GM12878 (cell line): ENCODE measurements at regions not wholly inside any gene's neighbourhood (a gene's known extent, or its start where the extent isn't known, plus 50 kb on each side); places are given as distances from the start of the nearest gene placed in this dataset.

Source experiments
- ATAC-seq: fragments of 200-7000 bp; cut with Tn5 transposase; 3 replicates; pipeline ENCODE4 v1.9.1; 2020; ENCODE audit warnings: mild to moderate bottlenecking, moderate library complexity
- BruUV-seq: library from RNA; stranded (reverse); fragments of 400-500 nt; replicated peaks from 2 replicates; lab custom pipeline; 2021; lab: Mats Ljungman, UMichigan
- CTCF ChIA-PET: fragments of 300-600 bp; sonication (Branson Sonifier 250); formaldehyde crosslinking; extraction: SDS; loops from one replicate; lab custom pipeline; 2021; ENCODE audit warnings: inconsistent platforms; lab: Yijun Ruan, JAX
- POLR2A ChIA-PET: fragments of 350-600 bp; formaldehyde crosslinking; extraction: SDS; loops from one replicate; lab custom pipeline; 2021; ENCODE audit warnings: inconsistent platforms; lab: Charles Lee
- RAD21 ChIA-PET: fragments of 300-600 bp; sonication (Branson Sonifier 250); formaldehyde crosslinking; loops from one replicate; lab custom pipeline; 2023; ENCODE audit warnings: antibody characterized with exemption; ENCODE audit not compliant: unreplicated experiment; lab: Charles Lee
- SMC1A ChIA-PET: fragments of 300-600 bp; sonication (Branson Sonifier 250); formaldehyde crosslinking; loops from one replicate; lab custom pipeline; 2023; ENCODE audit not compliant: unreplicated experiment, uncharacterized antibody; lab: Charles Lee
- DNase-seq: peaks from one replicate; pipeline ENCODE4 v3.0.0-alpha.2; 2011; ENCODE audit warnings: low read depth, low spot score
- FAIRE-seq: peaks from 3 replicates; lab custom pipeline; 2011; peaks lifted over from hg19 to GRCh38; lab: Jason Lieb, UNC
- H2AFZ ChIP-seq: 2 replicates; pipeline ENCODE4 v1.6.0; 2011; ENCODE audit warnings: low read depth, low read length, control low read depth; ENCODE audit not compliant: control insufficient read depth
- H3K27ac ChIP-seq: 2 replicates; pipeline ENCODE4 v1.5.1; 2011; ENCODE audit warnings: control low read depth; ENCODE audit not compliant: control insufficient read depth, insufficient read depth
- H3K27me3 ChIP-seq, 2 experiments: replicated peaks in 1 of 2; 2 replicates each; pipeline versions ENCODE4 v1.6.0 to v1.6.1; 2011; ENCODE audit warnings: low read length in 1 of 2; ENCODE audit not compliant: control insufficient read depth in 2 of 2, insufficient read depth in 2 of 2
- H3K36me3 ChIP-seq, 2 experiments: 2 replicates each; pipeline ENCODE4 v1.5.1; 2011; ENCODE audit warnings: low read length in 1 of 2; ENCODE audit not compliant: control insufficient read depth in 2 of 2, insufficient read depth in 2 of 2
- H3K4me1 ChIP-seq: 2 replicates; pipeline ENCODE4 v1.6.1; 2011; ENCODE audit warnings: mild to moderate bottlenecking, low read length, moderate library complexity, mixed read lengths; ENCODE audit not compliant: control insufficient read depth, insufficient read depth
- H3K4me2 ChIP-seq: 2 replicates; pipeline ENCODE4 v1.6.0; 2011; ENCODE audit warnings: control low read depth; ENCODE audit not compliant: control insufficient read depth, insufficient read depth
- H3K4me3 ChIP-seq: fragments of 200-600 bp; sonication (generic); 2 replicates; pipeline ENCODE4 v1.5.1; 2016
- H3K79me2 ChIP-seq: 2 replicates; pipeline ENCODE4 v1.6.0; 2011; ENCODE audit warnings: low read length; ENCODE audit not compliant: control insufficient read depth, insufficient read depth
- H3K9ac ChIP-seq: 2 replicates; pipeline ENCODE4 v1.8.0; 2011; ENCODE audit warnings: low read length, control low read depth, mixed read lengths; ENCODE audit not compliant: control insufficient read depth, insufficient read depth
- H3K9me3 ChIP-seq: replicated peaks from 3 replicates; pipeline ENCODE4 v1.5.1; 2011; ENCODE audit warnings: mild to moderate bottlenecking, low read length; ENCODE audit not compliant: control insufficient read depth, insufficient read depth
- H4K20me1 ChIP-seq: 2 replicates; pipeline ENCODE4 v1.6.0; 2011; ENCODE audit not compliant: control insufficient read depth, insufficient read depth
- CBX3 ChIP-seq: fragments of 200-600 bp; sonication (generic); IDR thresholded peaks from 2 replicates; pipeline ENCODE4 v1.6.1; 2016; ENCODE audit warnings: low read depth, borderline replicate concordance
- EED ChIP-seq: sonication (generic); IDR thresholded peaks from 2 replicates; pipeline ENCODE4 v1.6.1; 2016; ENCODE audit warnings: antibody characterized with exemption, low read depth
- IKZF1 ChIP-seq: fragments of 450-650 bp; conservative IDR thresholded peaks from 2 replicates; pipeline ENCODE4 v1.6.1; 2017; ENCODE audit warnings: antibody characterized with exemption, mild to moderate bottlenecking
- NFYB ChIP-seq: IDR thresholded peaks from 2 replicates; pipeline ENCODE4 v1.6.1; 2011; ENCODE audit warnings: low read depth, mild to moderate bottlenecking, low read length, improper control_type of control experiment, moderate library complexity; ENCODE audit not compliant: insufficient read depth
- NR2C2 ChIP-seq: IDR thresholded peaks from 2 replicates; pipeline ENCODE4 v1.6.1; 2011; ENCODE audit warnings: borderline replicate concordance, low read depth; ENCODE audit not compliant: control insufficient read depth, insufficient read length
- PML ChIP-seq: IDR thresholded peaks from 2 replicates; pipeline ENCODE4 v1.6.1; 2012; ENCODE audit warnings: low read length, inconsistent platforms
- SUZ12 ChIP-seq: fragments of 200-600 bp; sonication (generic); IDR thresholded peaks from one replicate; pipeline ENCODE4 v1.6.1; 2018; ENCODE audit warnings: antibody characterized with exemption, mild to moderate bottlenecking; ENCODE audit not compliant: unreplicated experiment
- WGBS: methylation state at CpG from one replicate; pipeline ENCODE4 v1.1.6; 2016; ENCODE audit warnings: low lambda C conversion rate; ENCODE audit not compliant: insufficient replicate concordance, insufficient coverage; ENCODE audit errors: missing lambda C conversion rate; 5-methylcytosine and 5-hydroxymethylcytosine counted together
- in situ Hi-C: fragments of 300-500 bp; cut with MboI; formaldehyde crosslinking; loops from 9 replicates; pipeline ENCODE4 v1.14.3; 2018; ENCODE audit warnings: mixed read lengths
- intact Hi-C: fragments of 100-400 bp; cut with micrococcal nuclease; formaldehyde crosslinking; loops from one replicate; pipeline ENCODE4 v1.14.2; 2022; ENCODE audit not compliant: unreplicated experiment
- TF ChIP-seq, protein P1 (sequence below): IDR thresholded peaks from 2 replicates; pipeline ENCODE4 v1.6.1; 2012; ENCODE audit warnings: mild to moderate bottlenecking, low read depth, low read length
- TF ChIP-seq, protein P2 (sequence below): IDR thresholded peaks from 2 replicates; pipeline ENCODE4 v1.6.1; 2012; ENCODE audit warnings: low read depth, low read length, improper control_type of control experiment

DNA sequence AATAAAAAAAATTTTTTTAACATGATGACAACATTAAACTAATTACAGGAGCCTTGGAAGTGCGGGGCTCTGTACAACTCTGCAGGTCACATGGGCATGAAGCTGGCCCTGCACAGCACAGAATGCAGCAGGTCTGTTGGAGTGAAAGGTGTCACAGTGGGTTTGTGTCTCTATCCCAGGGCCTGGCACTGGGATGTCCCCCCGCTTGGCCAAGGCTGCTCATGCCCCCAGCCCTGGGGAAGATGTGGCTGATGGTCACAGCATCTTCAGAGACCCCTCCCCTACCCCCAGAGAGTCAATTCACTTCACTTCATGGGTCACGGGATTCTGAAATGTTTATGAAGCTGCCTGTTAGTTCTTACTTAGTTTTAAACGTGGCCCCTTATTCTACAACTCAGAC is 95.9 kb upstream of the TAF1B start:
- Histone ChIP-seq H3K4me2 (no peak overlapping the region), H4K20me1 (no peaks in the 10 kb centered on the region), H3K36me3 (no peaks in the 10 kb centered on the region), H3K4me1 (peaks cover 21% of the 10 kb centered on the region), H3K27me3 (peaks cover 0 to 2% of the 10 kb centered on the region in 2 experiments; a peak in 3 of 4 replicates), H2AFZ (no peak overlapping the region), H3K27ac (no peak overlapping the region), H3K9me3 (no peaks in the 10 kb centered on the region), H3K79me2 (no peaks in the 10 kb centered on the region), H3K9ac (no peak overlapping the region), H3K4me3 (no peak overlapping the region)
- no peak for TF ChIP-seq NR2C2
- POLR2A ChIA-PET, result no interaction called here
- intact Hi-C loops, result no loop called here
- DNase-seq, result no peak
- SMC1A ChIA-PET, result interaction anchor here (0.5 to 1.4 kb wide), 4 partner anchors 9 to 23 kb away, joined by 3 to 4 read pairs (median 4); no protein-coding TSS in a partner anchor
- in situ Hi-C loops, result no loop called here
- RAD21 ChIA-PET, result no interaction called here
- WGBS, result 13% methylated on average over 4 of the region's 4 CpGs
- FAIRE-seq, result no peak
- CTCF ChIA-PET, result interaction anchor here (1.1 kb wide), 1 partner anchor 23 kb away, joined by 4 read pairs; no protein-coding TSS in a partner anchor
- ATAC-seq, result no peak
- no TSS peak for BruUV-seq

DNA sequence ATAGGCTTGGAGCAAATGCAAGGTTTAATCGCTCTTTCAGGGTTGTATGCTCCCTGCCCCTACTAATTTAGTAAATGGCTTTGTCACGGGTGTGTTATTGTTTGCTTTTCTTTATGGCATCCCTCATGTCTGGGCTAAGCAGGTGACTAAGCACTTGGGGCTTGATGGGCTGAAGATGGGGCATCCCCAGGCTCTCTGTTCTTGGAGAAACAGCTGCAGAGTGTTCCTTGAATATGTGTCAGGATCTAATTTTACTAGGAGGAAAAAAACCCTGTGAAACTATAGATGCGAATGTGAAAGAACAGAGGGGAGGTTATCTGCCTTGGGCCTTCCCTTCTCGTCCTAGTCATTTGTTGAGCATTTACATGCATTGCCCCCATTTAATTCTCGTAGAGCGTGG is 94.7 kb upstream of the TAF1B start:
- FAIRE-seq, result no peak
- no peak overlapping the region for H3K4me3 ChIP-seq
- BruUV-seq, result no TSS peak
- no peak overlapping the region for H3K4me2 ChIP-seq
- H3K27me3 ChIP-seq, result peaks cover 0 to 2% of the 10 kb centered on the region in 2 experiments; a peak in 3 of 4 replicates
- WGBS, result 28% methylated on average over 6 of the region's 6 CpGs
- in situ Hi-C loops, result no loop called here
- ATAC-seq, result no peak
- DNase-seq, result no peak
- SMC1A ChIA-PET, result interaction anchor here (1.1 kb wide), 1 partner anchor 53 kb away, joined by 3 read pairs; no protein-coding TSS in a partner anchor
- no peak overlapping the region for H2AFZ ChIP-seq
- POLR2A ChIA-PET, result interaction anchor here (0.6 kb wide), 1 partner anchor 86 kb away, joined by 3 read pairs; no protein-coding TSS in a partner anchor
- CTCF ChIA-PET, result interaction anchor here (2.0 to 2.1 kb wide), 2 partner anchors 21 to 51 kb away, joined by 5 to 11 read pairs; no protein-coding TSS in a partner anchor
- peaks cover 33% of the 10 kb centered on the region for H3K4me1 ChIP-seq
- H3K36me3 ChIP-seq, result no peaks in the 10 kb centered on the region
- intact Hi-C loops, result no loop called here
- H3K79me2 ChIP-seq, result no peaks in the 10 kb centered on the region
- no peaks in the 10 kb centered on the region for H4K20me1 ChIP-seq
- RAD21 ChIA-PET, result interaction anchor here (0.7 kb wide), 1 partner anchor 86 kb away, joined by 3 read pairs; no protein-coding TSS in a partner anchor
- no peak overlapping the region for H3K27ac ChIP-seq
- H3K9me3 ChIP-seq, result no peaks in the 10 kb centered on the region
- H3K9ac ChIP-seq, result no peak overlapping the region
- no peak for TF ChIP-seq NFYB
- TF ChIP-seq SUZ12, result no peak
- TF ChIP-seq PML, result no peak
- no peak for TF ChIP-seq CBX3
- TF ChIP-seq, protein P1, sequence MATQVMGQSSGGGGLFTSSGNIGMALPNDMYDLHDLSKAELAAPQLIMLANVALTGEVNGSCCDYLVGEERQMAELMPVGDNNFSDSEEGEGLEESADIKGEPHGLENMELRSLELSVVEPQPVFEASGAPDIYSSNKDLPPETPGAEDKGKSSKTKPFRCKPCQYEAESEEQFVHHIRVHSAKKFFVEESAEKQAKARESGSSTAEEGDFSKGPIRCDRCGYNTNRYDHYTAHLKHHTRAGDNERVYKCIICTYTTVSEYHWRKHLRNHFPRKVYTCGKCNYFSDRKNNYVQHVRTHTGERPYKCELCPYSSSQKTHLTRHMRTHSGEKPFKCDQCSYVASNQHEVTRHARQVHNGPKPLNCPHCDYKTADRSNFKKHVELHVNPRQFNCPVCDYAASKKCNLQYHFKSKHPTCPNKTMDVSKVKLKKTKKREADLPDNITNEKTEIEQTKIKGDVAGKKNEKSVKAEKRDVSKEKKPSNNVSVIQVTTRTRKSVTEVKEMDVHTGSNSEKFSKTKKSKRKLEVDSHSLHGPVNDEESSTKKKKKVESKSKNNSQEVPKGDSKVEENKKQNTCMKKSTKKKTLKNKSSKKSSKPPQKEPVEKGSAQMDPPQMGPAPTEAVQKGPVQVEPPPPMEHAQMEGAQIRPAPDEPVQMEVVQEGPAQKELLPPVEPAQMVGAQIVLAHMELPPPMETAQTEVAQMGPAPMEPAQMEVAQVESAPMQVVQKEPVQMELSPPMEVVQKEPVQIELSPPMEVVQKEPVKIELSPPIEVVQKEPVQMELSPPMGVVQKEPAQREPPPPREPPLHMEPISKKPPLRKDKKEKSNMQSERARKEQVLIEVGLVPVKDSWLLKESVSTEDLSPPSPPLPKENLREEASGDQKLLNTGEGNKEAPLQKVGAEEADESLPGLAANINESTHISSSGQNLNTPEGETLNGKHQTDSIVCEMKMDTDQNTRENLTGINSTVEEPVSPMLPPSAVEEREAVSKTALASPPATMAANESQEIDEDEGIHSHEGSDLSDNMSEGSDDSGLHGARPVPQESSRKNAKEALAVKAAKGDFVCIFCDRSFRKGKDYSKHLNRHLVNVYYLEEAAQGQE, result no peak
- peak; percentile 46; the same call in 1 of the 2 replicates for TF ChIP-seq EED
- 0 out of 2 replicates have a peak, but pooled peaks have one; percentile 15 for TF ChIP-seq IKZF1
- TF ChIP-seq, protein P2, sequence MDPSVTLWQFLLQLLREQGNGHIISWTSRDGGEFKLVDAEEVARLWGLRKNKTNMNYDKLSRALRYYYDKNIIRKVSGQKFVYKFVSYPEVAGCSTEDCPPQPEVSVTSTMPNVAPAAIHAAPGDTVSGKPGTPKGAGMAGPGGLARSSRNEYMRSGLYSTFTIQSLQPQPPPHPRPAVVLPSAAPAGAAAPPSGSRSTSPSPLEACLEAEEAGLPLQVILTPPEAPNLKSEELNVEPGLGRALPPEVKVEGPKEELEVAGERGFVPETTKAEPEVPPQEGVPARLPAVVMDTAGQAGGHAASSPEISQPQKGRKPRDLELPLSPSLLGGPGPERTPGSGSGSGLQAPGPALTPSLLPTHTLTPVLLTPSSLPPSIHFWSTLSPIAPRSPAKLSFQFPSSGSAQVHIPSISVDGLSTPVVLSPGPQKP, result no peak
